HG03432 (cell line): ENCODE measurements at regions not wholly inside any gene's neighbourhood (a gene's known extent, or its start where the extent isn't known, plus 50 kb on each side); places are given as distances from the start of the nearest gene placed in this dataset.
"Not testable (repeated sequence)": the region's sequence is repeated elsewhere in the genome, so short reads cannot be mapped to it uniquely, and the experiment has no call there.

Source experiments
- ATAC-seq: cut with Tn5 transposase; IDR thresholded peaks from one replicate; pipeline ENCODE4 v1.9.1; 2021; ENCODE audit warnings: mild to moderate bottlenecking, moderate library complexity; ENCODE audit not compliant: unreplicated experiment

- no peak for ATAC-seq
These were observed 2085.2 kb upstream of the ACO1 start for GRCh38 chr9:30299126-30299780.

GRCh38 chr9:30301271-30301963 is 2083.0 kb upstream of the ACO1 start:
- no peak for ATAC-seq

DNA sequence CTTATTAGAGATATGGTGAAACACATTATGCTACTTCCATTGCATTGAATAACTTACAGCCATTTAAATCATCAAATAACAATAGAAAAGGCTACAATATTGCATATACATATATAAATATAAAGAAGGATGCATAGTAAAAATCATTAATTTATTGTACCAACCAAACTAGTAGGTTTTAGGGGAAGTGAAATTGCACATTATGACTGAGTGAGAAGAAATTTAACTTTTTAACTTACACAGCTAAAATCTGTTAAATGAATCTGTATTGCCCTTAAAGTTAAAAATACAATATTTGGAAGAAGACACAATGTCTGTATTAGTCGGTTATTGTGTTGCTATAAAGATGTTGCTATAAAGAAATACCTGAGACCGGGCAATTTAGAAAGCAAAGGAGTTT is 2073.7 kb upstream of the ACO1 start:
- no peak for ATAC-seq

DNA sequence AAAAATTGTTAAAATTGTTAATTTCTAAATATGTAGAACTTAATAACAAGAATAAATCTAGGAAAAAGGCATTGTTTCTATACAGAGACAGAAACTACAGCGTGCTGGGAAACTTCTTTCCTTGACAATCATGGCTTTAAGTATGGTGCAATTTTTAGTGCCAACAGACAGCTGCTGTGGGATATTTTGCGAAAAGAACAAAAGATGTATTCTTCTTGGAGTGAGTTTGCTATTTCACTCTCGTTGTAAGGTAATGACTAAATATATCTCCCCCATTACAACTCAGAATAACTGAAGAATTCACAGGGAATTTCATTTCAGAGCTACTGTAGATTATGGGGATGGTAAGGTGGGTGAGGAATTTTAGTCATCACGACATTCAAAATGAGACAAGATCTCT is 2055.0 kb upstream of the ACO1 start:
- no peak for ATAC-seq

DNA sequence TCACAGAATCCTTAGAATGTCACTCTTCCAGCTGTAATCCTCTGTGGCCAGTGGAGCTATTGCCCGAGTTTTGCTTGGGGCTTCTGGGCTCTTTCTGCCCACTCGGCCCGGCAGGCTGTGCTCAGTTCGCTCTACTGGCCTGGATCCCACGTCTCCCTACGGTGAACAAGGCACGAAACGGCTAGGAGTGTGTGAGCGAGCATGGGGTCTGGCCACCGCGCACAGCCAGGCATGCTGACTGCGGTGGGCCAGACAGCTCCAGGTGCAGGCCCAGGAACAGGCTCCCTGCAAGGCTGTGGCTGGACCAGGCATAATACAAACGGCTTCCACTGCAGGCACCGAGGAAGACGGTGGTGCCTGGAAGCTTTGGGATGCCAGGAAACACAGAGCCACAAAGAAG is 2035.5 kb upstream of the ACO1 start:
- no peak for ATAC-seq

DNA sequence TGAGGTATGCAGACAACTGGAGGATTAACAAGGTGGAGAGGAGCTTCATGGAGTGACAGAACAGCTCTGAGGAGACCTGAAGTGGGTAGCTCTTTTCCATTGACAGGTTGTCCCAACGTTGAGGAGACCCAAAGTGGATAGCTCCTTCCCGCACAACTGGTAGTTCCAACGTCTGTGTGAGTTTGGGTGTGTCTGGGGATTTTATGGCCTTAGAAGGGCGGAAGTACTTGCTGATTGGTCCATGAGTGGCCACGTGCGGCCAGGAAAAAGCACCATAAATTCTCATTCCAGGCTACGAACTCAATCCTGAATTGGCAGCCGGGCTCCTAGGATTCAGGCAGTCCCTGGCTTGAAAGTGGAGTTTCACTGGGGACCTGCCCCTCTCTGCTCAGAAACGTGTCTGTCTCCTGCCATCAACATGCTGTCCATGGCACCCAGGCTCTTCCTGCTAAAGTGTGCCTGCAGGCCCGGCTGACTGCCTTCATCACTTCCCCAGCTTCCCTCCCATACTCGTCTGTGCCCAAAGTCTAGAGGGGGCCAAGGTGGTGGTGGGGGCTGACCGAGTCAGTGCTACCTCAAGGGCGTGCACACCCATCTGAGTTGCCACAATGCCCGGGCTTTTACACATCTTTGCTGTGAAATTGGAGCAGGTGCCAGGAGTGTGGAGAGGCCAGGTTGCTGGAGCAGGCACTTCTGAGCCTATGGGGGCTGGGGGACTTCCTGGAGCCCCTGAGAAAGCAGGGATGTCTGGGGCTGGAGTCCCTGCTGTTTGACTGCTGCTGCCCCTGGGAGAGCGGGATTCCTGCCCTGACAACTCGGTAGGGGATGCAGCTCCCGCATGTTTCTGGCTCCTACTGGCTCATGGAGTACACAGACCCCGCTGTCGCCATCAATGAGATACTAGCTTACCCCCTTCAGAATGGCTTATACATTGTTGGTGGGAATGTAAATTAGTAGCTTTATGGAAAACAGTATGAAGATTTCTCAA is 2034.6 kb upstream of the ACO1 start:
- no peak for ATAC-seq

DNA sequence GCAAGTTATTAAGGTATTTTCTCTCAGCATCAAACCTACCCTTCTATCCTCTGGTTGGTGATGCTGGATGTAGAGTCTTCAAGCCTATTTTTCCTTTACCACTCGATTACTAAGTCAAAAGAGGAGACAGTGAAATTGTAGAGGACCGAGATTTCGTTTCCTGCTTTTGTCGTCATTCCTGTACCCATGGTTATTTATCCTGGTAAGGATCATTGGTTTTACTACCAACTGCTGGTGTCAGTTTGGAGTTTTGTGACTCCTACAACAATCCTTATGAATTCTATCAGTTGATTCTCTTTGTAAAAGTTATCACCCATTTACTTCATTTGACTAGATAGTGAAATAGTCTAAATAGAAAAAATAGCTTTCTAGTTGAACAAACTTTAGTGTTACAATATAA is 2028.2 kb upstream of the ACO1 start:
- no peak for ATAC-seq

DNA sequence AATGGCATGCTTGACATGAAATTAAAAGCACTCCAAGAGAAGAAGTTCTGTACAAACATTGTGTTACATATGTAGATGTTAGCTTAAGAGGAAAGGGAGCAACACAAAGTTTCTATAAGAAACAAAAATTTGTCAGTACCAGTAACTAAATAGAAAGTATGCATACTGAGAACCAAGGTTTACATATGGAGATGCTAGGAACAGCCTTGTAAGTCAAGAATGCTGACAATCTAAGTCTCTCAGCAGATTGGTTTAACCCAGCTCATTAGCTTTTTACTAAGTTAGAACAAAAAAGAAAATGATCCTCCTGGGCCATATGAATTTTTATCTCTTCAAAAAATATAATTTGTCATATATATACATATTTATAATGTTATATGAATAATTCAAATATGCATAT is 2022.1 kb upstream of the ACO1 start:
- no peak for ATAC-seq

- not testable (repeated sequence) for ATAC-seq
These were observed 2018.3 kb upstream of the ACO1 start for GRCh38 chr9:30366140-30366539.

- no peak for ATAC-seq
These were observed 2002.2 kb upstream of the ACO1 start for GRCh38 chr9:30382271-30382670.

- no peak for ATAC-seq
These were observed 1974.2 kb upstream of the ACO1 start for GRCh38 chr9:30410273-30410672.

DNA sequence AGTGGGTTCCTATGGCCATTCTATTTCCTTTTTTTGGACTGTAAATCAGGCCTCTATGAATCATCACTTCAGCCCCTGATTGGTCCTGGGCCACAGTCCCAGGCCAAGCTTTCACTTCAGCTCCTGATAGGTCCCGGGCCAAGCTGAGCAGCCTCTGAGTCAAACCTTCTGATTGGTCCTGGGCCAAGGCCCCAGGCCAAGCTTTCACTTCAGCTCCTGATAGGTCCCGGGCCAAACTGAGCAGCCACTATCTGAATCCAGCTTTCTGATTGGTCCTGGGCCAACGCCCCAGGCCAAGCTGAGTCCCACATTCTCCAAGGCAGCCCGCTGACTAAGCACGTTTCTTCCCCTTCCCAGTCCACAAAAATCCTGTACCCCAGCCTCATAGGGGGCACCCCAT is 1972.9 kb upstream of the ACO1 start:
- ATAC-seq, result no peak

GRCh38 chr9:30459156-30459555 is 1925.3 kb upstream of the ACO1 start:
- no peak for ATAC-seq

DNA sequence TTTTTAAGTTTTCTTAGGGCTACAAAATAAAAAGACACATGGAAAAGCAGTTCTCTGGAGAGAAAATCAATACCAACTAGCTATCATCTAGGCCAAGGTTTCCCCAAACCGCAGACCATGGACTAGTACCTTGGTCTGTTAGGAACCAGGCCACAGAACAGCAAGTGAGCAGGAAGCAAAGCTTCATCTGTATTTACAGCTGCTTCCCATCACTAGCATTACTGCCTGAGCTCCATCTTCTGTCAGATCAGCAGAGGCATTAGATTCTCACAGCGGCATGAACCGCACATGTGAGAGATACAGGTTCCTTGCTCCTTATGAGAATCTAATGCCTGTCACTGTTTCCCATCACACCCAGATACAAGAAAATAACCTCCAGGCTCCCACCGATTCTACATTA is 1907.6 kb upstream of the ACO1 start:
- ATAC-seq, result no peak

DNA sequence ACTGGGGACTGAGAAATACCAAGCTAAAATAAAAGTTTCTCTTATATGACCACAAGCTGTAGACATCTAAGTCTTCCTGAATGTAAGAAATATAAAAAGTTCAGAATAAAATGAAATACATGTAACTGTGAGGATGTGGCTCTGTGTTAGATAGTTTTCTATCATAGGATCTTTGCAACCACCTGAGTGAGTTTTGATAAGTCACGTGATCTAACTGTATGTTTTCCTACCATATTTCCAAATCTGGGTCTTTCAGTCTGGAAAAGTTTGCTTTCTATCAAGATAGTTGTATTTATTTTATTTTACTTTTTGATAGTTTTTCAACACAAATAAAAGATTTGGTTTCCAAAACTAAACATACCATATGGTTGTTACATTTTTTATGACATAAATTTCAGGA is 1905.8 kb upstream of the ACO1 start:
- ATAC-seq, result no peak

GRCh38 chr9:30482499-30482898 is 1901.9 kb upstream of the ACO1 start:
- no peak for ATAC-seq

DNA sequence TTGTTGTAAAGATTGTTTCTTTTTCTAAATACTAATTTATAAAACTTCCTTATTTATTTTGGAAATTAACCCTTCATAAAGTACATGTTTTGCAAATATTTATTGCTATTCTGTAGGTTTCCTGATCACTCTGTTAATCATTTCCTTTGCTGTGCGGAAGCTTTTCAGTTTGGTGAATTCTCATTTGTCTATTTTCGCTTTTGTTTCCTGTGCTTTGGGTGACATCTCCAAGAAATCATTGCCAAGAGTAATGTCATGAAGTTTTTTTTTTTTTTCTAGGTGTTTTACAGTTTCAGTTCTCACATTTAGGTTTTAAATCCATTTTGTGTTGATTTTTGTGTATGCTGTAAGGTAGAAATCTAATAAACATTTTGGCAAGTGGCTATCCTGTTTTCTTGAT is 1899.8 kb upstream of the ACO1 start:
- no peak for ATAC-seq

GRCh38 chr9:30504502-30504905 is 1879.9 kb upstream of the ACO1 start:
- no peak for ATAC-seq

- ATAC-seq, result no peak
These were observed 1879.1 kb upstream of the ACO1 start for GRCh38 chr9:30505311-30505710.

GRCh38 chr9:30506749-30507148 is 1877.7 kb upstream of the ACO1 start:
- ATAC-seq, result no peak

- no peak for ATAC-seq
These were observed 1877.3 kb upstream of the ACO1 start for GRCh38 chr9:30507166-30507565.

DNA sequence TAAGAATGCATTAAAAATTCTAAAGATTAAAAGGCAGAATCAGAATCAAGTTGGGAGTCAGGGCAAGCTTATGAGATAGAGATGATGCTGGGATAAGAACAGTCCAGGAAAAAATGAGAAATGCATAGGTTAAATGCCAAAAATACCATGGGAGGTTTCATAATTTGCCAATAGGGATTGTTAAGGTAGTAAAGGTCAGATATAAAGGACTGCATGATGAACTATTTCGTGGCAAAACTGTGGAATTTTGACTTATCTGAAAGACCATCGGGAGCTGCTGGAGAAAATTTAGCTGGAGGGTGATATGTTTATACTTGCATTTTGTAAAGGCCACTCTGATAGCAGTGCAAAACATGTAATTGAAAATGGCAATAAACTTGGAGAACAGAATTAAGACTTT is 1872.8 kb upstream of the ACO1 start:
- ATAC-seq, result no peak
